Hematopoietic multipotent progenitor cell (in vitro differentiated cells): ENCODE measurements at regions not wholly inside any gene's neighbourhood (a gene's known extent, or its start where the extent isn't known, plus 50 kb on each side); places are given as distances from the start of the nearest gene placed in this dataset.
"Not testable (repeated sequence)": the region's sequence is repeated elsewhere in the genome, so short reads cannot be mapped to it uniquely, and the experiment has no call there.

ENCODE experiments used
- DNase-seq, 3 donors: peaks; one replicate each; pipeline ENCODE4 v3.0.0-alpha.2; 2011 to 2015; ENCODE audit warnings: low read depth in 2 of 3, low spot score in 2 of 3

DNA sequence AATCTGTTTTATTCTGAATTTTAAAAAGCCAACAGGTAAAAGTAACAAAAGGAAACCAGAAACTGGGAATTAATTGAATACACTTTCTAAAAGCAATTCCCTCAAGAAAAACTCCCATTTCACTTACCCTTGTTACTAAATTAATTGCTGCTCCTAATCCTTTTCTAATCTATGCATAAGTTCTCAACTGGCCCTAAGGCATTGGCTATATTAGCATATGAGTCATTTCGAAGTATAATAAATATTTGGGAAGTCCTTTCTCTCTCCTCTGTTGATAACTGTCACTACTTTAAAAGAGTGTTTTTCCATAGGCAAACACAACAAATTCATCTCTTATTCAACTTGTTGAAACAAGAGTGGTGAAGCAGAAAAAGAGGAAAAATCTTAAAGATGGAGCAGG lies 486.5 kb upstream of the HTR2C start:
- no peak for DNase-seq

GRCh38 chrX:114095789-114096188 lies 488.1 kb upstream of the HTR2C start:
- no peak for DNase-seq

DNA sequence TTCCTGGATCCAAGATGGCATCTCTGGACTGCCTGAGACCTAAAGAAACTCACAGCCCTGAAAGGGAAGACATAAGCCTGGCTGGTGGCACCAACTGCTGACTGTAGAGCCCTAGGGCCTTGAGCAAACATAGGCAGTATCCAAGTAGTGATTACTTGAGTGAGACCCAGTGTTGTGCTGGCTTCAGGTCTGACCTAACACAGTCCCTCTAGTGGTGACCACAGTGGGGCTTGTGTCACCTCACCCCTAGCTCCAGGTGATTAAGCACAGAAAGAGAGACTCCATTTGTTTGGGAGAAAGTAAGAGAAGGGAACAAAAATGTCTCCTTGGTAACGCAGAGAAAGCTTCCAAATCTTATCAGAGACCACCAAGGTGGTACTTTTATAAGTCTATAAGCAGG lies 496.3 kb upstream of the HTR2C start:
- DNase-seq: no peak

- DNase-seq: no peak
These were observed 506.1 kb upstream of the HTR2C start for GRCh38 chrX:114077773-114078172.

DNA sequence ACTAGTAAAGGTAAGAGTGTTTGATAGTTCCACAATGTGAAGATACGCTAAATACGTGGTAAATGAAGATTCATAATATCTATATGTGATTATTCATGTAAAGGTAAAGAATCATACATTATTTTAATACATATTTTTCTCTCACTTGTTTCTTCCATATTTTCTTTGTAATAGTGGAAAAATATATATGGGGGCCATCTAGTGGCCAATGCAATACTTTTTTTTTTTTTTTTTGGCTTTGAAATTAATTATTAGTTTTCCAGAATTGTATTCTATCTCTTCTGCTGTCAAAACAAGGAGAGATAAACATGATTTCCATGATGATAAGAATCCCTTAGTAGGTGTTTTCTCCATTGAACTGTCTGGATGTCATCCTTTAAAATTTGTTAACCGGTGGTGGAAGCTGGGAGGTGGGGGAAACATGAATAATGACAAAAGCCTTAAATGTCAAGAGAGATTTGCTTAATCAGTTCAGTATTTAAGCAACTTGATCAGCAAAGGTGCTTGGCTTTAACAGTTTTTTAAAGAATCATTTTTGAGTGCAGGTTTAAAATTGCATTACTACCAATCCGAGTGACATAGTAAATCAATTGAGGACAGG lies 508.7 kb upstream of the HTR2C start:
- DNase-seq: peak in 1 of 3 donors; percentile 3

- no peak for DNase-seq
These were observed 510.0 kb upstream of the HTR2C start for GRCh38 chrX:114073926-114074325.

DNA sequence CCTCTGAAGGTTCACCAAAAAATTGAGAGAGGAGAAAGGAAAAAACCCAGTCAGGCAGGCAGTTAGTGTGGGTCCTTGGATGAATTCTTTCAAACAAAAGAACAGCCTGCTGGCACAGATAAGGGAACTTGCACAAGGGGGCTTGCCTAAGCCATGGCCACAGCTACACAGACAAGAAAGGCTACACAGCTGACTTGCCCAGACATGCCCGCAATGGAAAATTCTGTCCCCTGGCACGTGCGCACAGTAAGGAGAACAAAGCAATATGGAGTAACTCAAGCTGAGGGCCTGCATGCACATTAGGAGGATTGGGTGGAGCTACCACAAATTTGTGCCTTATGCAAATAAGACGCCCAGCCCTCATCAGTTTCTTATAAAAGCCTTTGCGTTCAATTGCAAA lies 512.5 kb upstream of the HTR2C start:
- DNase-seq: peak in 1 of 3 donors; percentile 39

DNA sequence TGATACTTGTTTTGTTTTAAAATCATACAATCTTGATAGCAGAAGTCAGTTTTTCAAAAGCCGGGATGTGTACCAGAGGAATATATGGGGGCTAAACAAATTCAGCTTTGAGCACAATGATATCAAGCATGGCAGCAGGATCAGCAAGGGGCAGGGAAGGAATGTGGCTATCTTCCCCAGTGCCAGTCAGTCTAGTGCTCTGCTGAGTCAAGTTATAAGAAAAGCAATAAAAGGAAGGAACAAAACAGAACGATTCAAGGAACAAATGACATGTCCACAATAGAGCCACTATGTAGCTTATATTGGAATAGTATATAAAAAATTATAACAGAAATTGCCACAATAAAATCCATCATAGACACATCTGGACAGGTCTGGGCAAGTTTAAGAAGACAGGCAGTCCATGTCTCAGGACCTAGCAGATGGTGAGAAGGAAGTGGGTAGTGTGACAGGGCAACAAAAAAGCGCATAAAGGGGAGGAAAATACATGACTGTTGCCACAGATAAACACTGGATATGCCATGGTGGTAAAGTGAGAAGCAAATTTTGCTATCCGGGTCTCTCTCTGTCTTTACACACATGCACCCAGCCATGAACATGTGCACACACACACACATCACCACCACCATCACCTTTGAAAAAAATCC lies 518.2 kb upstream of the HTR2C start:
- peak in 1 of 3 donors; percentile 66 for DNase-seq

GRCh38 chrX:114061226-114061625 lies 522.7 kb upstream of the HTR2C start:
- no peak for DNase-seq

GRCh38 chrX:114058988-114059418 lies 524.9 kb upstream of the HTR2C start:
- peak in 2 of 3 donors; percentile 29 to 54 for DNase-seq

DNA sequence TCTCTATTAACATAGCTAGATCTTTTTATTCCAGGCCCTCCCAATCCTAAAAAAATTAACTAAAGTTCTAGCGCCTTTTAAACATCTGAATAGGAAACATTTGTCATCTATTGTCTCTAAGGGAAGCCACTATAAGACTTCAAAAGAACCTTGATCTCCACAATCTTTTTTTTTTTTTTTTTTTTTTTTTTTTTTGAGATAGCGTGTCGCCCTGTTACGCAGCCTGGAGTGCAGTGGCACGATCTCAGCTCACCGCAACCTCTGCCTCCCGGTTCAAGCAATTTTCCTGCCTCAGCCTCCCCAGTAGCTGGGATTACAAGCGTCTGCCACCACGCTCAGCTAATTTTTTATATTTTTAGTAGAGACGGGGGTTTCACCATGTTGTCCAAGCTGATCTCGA lies 526.5 kb upstream of the HTR2C start:
- not testable (repeated sequence) for DNase-seq

DNA sequence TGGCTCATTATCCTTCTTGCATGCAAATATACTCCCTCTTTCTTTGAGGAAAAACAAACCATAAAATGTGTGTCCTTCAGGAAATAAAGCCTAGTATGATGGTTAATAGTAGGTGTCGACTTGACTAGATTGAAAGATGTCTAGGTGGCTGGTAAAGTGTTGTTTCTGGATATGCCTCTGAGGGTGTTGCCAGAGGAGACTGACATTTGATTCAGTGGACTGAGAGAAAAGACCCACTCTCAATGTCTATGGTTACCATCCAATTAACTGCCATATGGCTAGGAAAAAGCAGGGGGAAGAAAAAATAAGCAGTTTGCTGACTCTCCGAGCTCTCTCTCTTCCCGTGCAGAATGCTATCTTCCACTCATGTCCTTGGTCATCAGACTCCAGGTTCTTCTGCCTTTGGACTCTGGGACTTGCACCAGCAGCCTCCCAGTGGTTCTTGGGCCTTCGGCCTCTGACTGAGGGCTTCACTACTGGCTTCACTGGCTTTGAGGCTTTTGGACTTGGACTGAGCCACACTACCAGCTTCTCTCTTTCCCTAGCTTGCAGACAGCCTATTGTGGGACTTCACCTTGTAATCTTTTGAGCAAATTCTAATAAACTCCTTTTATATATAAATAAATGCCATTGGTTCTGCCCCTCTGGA lies 532.1 kb upstream of the HTR2C start:
- no peak for DNase-seq

DNA sequence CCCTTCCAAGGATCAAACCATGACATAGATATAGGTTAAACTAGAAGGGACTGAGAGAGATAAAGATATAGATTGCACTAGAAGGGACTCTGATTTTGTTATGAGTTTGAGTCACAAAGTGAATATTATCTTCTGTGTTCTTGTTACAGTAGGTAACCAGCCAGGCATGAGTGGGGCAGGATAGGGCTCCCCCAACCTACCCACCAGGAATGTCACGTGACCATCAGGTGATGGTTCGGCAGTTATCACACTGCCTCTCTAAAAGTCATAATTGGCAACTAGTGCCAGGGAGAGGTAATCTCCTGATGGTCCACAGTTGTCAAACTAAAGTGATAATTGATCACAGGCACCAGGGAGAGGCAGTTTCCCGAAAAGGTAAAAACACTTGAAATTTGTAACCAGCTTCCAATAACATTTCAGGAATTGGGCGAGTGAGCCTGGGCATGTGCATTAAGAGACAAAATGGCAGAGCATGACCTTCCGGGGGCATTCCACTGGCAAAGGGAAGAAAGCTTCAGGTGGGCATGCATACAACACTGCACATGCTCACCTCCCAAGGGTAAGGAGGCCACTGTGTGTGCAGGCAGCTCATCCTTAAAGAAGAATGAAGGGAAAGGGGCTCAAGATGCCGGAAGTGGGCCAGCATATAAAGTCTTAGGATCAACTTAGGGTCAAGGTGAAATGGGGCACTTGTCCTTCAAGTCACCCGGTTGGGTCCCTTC lies 533.6 kb upstream of the HTR2C start:
- DNase-seq: no peak

DNA sequence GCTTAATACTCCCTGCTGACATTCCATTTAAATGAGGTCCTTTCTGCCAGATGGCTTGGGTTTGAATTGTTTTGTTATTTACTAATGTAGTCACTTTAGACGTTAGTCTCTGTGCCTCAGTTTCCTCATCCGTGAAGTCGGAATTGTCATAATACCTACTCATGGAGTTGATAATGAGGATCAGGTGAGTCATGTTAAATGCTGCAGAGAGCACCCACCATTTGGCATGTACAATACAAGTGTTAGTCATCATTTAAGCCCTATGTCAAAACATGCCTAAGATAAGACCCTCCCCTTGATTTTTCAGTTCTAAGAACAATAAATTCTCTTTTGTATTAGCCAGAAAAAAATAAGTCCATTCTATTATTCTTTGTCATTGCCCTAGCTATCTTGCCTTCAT lies 534.8 kb upstream of the HTR2C start:
- DNase-seq: no peak

GRCh38 chrX:114047558-114047957 lies 536.3 kb upstream of the HTR2C start:
- no peak for DNase-seq

DNA sequence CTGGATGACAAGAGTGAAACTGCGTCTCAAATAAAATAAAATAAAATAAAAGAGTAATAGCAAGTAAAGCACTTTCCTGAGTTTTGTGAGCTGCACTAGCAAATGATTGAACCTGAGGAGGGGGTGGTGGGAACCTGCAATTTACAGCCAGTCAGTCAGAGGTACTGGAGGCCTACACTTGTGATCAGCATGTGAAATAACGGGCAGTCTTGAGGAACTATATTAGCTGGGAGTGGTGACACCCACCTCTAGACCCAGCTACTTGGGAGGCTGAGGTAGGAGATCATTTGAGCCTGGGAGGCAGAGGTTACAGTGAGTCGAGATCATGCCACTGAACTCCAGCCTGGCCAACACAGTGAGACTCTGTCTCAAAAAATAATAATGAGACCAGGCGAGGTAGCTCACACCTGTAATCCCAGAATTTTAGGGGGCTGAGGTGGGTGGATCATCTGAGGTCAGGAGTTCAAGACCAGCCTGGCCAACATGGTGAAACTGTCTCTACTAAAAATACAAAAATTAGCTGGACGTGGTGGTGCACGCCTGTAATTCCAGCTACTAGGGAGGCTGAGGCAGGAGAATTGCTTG lies 537.1 kb upstream of the HTR2C start:
- DNase-seq: no peak

DNA sequence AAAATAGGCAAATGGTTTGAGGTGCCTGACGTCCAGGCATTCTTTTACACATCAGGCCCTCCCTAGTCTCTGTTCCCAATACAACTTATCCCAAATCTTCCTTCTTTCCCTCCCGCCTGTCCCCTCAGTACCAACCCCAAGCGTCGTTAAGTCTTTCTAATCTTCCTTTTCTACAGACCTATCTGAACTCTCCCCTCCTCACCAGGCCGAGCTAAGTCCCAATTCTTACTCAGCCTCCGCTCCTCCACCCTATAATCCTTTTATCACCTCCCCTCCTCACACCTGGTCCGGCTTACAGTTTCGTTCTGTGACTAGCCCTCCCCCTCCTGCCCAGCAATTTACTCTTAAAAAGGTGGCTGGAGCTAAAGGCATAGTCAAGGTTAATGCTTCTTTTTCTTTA lies 542.4 kb upstream of the HTR2C start:
- not testable (repeated sequence) for DNase-seq

DNA sequence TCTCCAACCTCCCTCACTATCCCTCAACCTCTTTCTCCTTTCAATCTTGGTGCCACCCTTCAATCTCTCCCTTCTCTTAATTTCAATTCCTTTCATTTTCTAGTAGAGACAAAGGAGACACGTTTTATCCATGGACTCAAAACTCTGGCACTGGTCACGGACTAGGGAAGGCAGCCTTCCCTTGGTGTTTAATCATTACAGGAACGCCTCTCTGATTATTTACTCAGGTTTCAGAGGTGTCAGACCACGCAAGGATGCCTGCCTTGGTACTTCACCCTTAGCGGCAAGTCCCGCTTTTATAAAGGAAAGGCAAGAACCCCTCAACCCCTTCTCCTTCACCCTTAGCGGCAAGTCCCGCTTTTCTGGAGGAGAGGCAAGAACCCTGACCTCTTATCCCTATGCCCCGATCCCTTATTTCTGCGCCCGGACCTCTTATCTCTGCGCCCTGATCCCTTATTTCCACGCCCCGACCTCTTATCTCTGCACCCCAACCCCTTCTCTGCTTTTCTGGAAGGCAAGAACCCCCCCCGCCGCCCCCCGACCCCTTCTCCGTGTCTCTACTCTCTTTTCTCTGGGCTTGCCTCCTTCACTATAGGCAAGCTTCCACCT lies 543.1 kb upstream of the HTR2C start:
- not testable (repeated sequence) for DNase-seq

GRCh38 chrX:114040111-114040510 lies 543.8 kb upstream of the HTR2C start:
- not testable (repeated sequence) for DNase-seq

GRCh38 chrX:114038358-114038757 lies 545.5 kb upstream of the HTR2C start:
- DNase-seq: no peak

GRCh38 chrX:114037515-114037914 lies 546.4 kb upstream of the HTR2C start:
- no peak for DNase-seq
